Liver (tissue), 7 donors: ENCODE measurements at regions not wholly inside any gene's neighbourhood (a gene's known extent, or its start where the extent isn't known, plus 50 kb on each side); places are given as distances from the start of the nearest gene placed in this dataset.

ENCODE experiments used
- DNase-seq: peaks from one replicate; pipeline ENCODE4 v3.0.0-alpha.2; 2017; ENCODE audit warnings: low spot score
- H3K27ac ChIP-seq, 2 donors: one replicate each; pipeline ENCODE4 v1.7.0; 2013; ENCODE audit warnings: inconsistent platforms in 2 of 2, low read length in 2 of 2, control low read depth in 1 of 2, low read depth in 1 of 2, mild to moderate bottlenecking in 1 of 2
- H3K27me3 ChIP-seq, 4 donors: one replicate each; pipeline versions ENCODE4 v1.6.1 to v1.7.0; 2013; ENCODE audit warnings: low read length in 3 of 4, inconsistent platforms in 1 of 4, mild to moderate bottlenecking in 1 of 4, moderate library complexity in 1 of 4; ENCODE audit not compliant: control insufficient read depth in 4 of 4, insufficient read depth in 4 of 4
- H3K36me3 ChIP-seq, 4 donors: one replicate each; pipeline versions ENCODE4 v1.6.1 to v1.7.0; 2013; ENCODE audit warnings: low read length in 3 of 4, mild to moderate bottlenecking in 3 of 4, low read depth in 1 of 4, moderate library complexity in 1 of 4; ENCODE audit not compliant: control insufficient read depth in 4 of 4, insufficient read depth in 3 of 4
- H3K4me1 ChIP-seq, 4 donors: one replicate each; pipeline versions ENCODE4 v1.6.1 to v1.7.0; 2013; ENCODE audit warnings: low read length in 3 of 4, mild to moderate bottlenecking in 3 of 4, moderate library complexity in 1 of 4; ENCODE audit not compliant: control insufficient read depth in 4 of 4, insufficient read depth in 4 of 4
- H3K4me3 ChIP-seq, 3 donors: one replicate each; pipeline versions ENCODE4 v1.6.1 to v1.7.0; 2013; ENCODE audit warnings: low read length in 3 of 3, control low read depth in 1 of 3, low read depth in 1 of 3, mild to moderate bottlenecking in 1 of 3
- H3K9ac ChIP-seq, 2 donors: one replicate each; pipeline ENCODE4 v1.7.0; 2013; ENCODE audit warnings: low read length in 2 of 2, mild to moderate bottlenecking in 2 of 2, moderate library complexity in 2 of 2, control low read depth in 1 of 2, low read depth in 1 of 2
- H3K9me3 ChIP-seq, 4 donors: one replicate each; pipeline versions ENCODE4 v1.6.1 to v1.7.0; 2013; ENCODE audit warnings: low read length in 3 of 4; ENCODE audit not compliant: control insufficient read depth in 4 of 4
- EGR1 ChIP-seq, 2 donors: IDR thresholded peaks; 2 replicates each; pipeline ENCODE4 v1.6.1; 2016 to 2018; ENCODE audit warnings: antibody characterized with exemption in 2 of 2, low read depth in 2 of 2
- FOXA1 ChIP-seq: IDR thresholded peaks from 2 replicates; pipeline ENCODE4 v1.6.1; 2016; ENCODE audit warnings: antibody characterized with exemption
- FOXA2 ChIP-seq: IDR thresholded peaks from 2 replicates; pipeline ENCODE4 v1.6.1; 2016; ENCODE audit warnings: antibody characterized with exemption
- GABPA ChIP-seq, 2 donors: IDR thresholded peaks in 1 of 2; conservative IDR thresholded peaks in 1 of 2; 2 replicates each; pipeline ENCODE4 v1.6.1; 2016; ENCODE audit warnings: antibody characterized with exemption in 2 of 2, mild to moderate bottlenecking in 1 of 2, moderate library complexity in 1 of 2
- HNF4A ChIP-seq, 2 donors: conservative IDR thresholded peaks; 2 replicates each; pipeline ENCODE4 v1.6.1; 2016; ENCODE audit warnings: antibody characterized with exemption in 2 of 2, mild to moderate bottlenecking in 2 of 2
- HNF4G ChIP-seq: IDR thresholded peaks from 2 replicates; pipeline ENCODE4 v1.6.1; 2016; ENCODE audit warnings: antibody characterized with exemption
- JUND ChIP-seq, 2 donors: IDR thresholded peaks; 2 replicates each; pipeline ENCODE4 v1.6.1; 2016; ENCODE audit warnings: antibody characterized with exemption in 2 of 2
- NR2F2 ChIP-seq: IDR thresholded peaks from 2 replicates; pipeline ENCODE4 v1.6.1; 2016; ENCODE audit warnings: antibody characterized with exemption
- RXRA ChIP-seq, 2 donors: IDR thresholded peaks; 2 replicates each; pipeline ENCODE4 v1.6.1; 2017 to 2018; ENCODE audit warnings: antibody characterized with exemption in 2 of 2, mild to moderate bottlenecking in 1 of 2
- TAF1 ChIP-seq: conservative IDR thresholded peaks from 2 replicates; pipeline ENCODE4 v1.6.1; 2016; ENCODE audit warnings: antibody characterized with exemption, mild to moderate bottlenecking
- WGBS: extraction: QIAGEN DNeasy Blood & Tissue Kit; methylation state at CpG from one replicate; pipeline ENCODE4 v1.1.7; 2013; 5-methylcytosine and 5-hydroxymethylcytosine counted together
- TF ChIP-seq, protein P1 (sequence below): IDR thresholded peaks from 2 replicates; pipeline ENCODE4 v1.6.1; 2016; ENCODE audit warnings: antibody characterized with exemption
- TF ChIP-seq, protein P2 (sequence below): IDR thresholded peaks from 2 replicates; pipeline ENCODE4 v1.6.1; 2016; ENCODE audit warnings: antibody characterized with exemption
- TF ChIP-seq, protein P3 (sequence below): IDR thresholded peaks from 2 replicates; pipeline ENCODE4 v1.6.1; 2016; ENCODE audit warnings: antibody characterized with exemption, mild to moderate bottlenecking
- TF ChIP-seq, protein P4 (sequence below): IDR thresholded peaks from 2 replicates; pipeline ENCODE4 v1.6.1; 2016; ENCODE audit warnings: antibody characterized with exemption
- donor health status: healthy.
- donor health status: healthy.
- donor health status: healthy.
- donor health status: healthy.

DNA sequence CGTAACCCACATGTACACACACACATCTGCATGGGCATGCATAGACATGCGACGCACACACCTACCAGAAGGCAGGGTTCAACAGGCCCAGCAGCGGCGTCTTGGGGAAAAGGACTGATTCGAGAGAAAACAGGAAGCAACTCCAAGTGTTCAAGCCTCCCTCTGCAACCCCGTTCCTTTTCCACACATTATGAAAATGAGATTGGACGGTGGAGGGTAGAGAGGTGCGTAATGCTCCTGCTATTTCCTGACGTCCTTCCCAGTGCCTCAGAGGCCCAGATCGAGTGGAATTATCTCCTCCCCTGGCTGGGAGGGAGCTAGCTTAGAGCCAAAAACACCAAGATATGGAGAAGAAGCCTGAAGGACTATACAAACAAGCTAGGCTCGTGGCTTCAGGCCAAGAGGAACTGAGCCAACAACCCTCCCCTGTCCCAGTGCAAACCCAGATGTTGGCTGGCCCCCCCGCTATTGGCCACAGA is 289.2 kb downstream of the MN1 start:
- no peaks in the 10 kb centered on the region for H3K4me1 ChIP-seq
- TF ChIP-seq JUND (IDR thresholded peaks at IDR 0.05): peak in 1 of 2 donors; percentile 20
- TF ChIP-seq FOXA1: no peak
- H3K9me3 ChIP-seq: peaks cover 0 to 3% (median 0%) of the 10 kb centered on the region in 4 donors
- no peaks in the 10 kb centered on the region for H3K36me3 ChIP-seq
- WGBS: 51% methylated on average over 13 of the region's 13 CpGs
- H3K9ac ChIP-seq: no peak overlapping the region
- H3K4me3 ChIP-seq: no peak overlapping the region
- no peak for DNase-seq
- no peaks in the 10 kb centered on the region for H3K27me3 ChIP-seq
- H3K27ac ChIP-seq: no peak overlapping the region

DNA sequence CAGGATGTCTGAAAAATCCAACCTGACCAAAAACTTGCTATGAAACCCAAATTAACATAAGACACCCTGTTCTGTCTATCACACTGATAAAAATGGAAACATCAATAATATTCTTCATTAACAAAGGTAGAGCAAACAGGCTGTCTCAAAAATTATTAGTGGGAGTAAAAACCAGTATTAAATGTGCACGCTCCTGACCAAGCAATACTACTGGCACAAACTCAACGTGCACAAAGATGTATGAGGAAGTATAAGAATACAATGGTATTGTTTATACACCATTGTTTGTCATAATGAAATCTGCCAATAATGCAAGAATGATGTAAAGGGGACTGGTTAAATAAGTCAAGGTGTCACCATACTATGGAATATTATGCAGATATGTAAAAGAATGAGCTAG is 288.5 kb downstream of the MN1 start:
- no peak for DNase-seq
- Histone ChIP-seq H3K36me3 (no peaks in the 10 kb centered on the region), H3K27ac (no peak overlapping the region), H3K9me3 (peaks cover 0 to 3% (median 0%) of the 10 kb centered on the region in 4 donors), H3K4me3 (no peak overlapping the region), H3K27me3 (no peaks in the 10 kb centered on the region), H3K4me1 (no peaks in the 10 kb centered on the region), H3K9ac (no peak overlapping the region)
- 46% methylated on average over 2 of the region's 2 CpGs for WGBS
- no peak for TF ChIP-seq EGR1 (IDR thresholded peaks at IDR 0.05; ENCODE audit: low read depth in 2 of 2)
- TF ChIP-seq FOXA1: no peak
- no peak for TF ChIP-seq HNF4G
- TF ChIP-seq, protein P1, sequence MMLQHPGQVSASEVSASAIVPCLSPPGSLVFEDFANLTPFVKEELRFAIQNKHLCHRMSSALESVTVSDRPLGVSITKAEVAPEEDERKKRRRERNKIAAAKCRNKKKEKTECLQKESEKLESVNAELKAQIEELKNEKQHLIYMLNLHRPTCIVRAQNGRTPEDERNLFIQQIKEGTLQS: no peak
- TF ChIP-seq, protein P2, sequence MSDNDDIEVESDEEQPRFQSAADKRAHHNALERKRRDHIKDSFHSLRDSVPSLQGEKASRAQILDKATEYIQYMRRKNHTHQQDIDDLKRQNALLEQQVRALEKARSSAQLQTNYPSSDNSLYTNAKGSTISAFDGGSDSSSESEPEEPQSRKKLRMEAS: no peak
- TF ChIP-seq JUND (IDR thresholded peaks at IDR 0.05): no peak
- no peak for TF ChIP-seq NR2F2

DNA sequence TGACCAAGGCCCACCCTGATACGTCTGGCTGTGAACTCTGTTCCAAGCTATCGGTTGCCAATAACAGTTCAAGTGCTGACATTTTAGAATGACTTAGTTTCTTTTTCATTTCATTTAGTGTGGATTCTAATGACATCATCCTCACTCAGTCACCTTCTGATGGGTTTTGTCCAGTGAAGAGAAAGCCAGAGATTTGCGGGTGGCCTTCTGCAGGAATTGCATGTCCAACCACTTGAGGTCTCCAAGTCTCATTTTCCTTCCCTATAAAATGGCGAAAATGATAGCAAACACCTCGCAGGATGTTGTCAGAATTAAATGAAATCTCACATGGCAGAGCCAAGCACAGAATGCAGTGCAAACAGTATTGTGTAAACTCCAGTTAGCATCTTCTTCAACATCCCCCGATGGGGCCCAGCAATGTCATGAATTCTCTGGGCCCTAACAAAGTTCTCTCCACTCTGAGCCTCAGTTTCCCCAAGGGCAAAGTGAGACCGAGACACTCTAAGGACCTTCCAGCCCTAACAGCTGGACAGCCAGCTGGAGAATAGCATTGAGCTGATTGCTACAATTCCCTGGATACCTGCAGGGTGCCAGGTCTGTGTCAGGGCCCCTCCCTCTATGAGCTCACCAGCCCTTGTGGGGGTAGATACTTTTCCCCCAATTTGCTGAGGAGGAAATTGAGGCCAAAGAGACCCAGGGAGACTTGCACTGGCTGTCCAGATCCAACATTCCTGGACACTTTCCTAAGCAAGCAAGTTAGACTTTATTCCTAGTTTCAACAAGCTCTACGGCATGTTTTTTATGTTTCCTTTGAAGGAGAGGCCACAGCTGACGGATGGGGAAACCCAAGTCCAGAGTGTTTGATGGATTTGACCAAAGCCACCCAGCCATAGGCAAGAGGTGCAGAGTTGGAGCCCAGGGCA is 286.7 kb downstream of the MN1 start:
- H3K27me3 ChIP-seq: no peaks in the 10 kb centered on the region
- H3K4me1 ChIP-seq: no peaks in the 10 kb centered on the region
- no peak overlapping the region for H3K27ac ChIP-seq
- TF ChIP-seq TAF1 (no peak), HNF4A (conservative IDR thresholded peaks at IDR 0.05) (no peak), GABPA (IDR thresholded peaks at IDR 0.05 in 1 of 2, conservative IDR thresholded peaks at IDR 0.05 in 1 of 2) (no peak), RXRA (IDR thresholded peaks at IDR 0.05) (no peak), FOXA2 (no peak), FOXA1 (no peak), EGR1 (IDR thresholded peaks at IDR 0.05; ENCODE audit: low read depth in 2 of 2) (no peak)
- TF ChIP-seq, protein P3, sequence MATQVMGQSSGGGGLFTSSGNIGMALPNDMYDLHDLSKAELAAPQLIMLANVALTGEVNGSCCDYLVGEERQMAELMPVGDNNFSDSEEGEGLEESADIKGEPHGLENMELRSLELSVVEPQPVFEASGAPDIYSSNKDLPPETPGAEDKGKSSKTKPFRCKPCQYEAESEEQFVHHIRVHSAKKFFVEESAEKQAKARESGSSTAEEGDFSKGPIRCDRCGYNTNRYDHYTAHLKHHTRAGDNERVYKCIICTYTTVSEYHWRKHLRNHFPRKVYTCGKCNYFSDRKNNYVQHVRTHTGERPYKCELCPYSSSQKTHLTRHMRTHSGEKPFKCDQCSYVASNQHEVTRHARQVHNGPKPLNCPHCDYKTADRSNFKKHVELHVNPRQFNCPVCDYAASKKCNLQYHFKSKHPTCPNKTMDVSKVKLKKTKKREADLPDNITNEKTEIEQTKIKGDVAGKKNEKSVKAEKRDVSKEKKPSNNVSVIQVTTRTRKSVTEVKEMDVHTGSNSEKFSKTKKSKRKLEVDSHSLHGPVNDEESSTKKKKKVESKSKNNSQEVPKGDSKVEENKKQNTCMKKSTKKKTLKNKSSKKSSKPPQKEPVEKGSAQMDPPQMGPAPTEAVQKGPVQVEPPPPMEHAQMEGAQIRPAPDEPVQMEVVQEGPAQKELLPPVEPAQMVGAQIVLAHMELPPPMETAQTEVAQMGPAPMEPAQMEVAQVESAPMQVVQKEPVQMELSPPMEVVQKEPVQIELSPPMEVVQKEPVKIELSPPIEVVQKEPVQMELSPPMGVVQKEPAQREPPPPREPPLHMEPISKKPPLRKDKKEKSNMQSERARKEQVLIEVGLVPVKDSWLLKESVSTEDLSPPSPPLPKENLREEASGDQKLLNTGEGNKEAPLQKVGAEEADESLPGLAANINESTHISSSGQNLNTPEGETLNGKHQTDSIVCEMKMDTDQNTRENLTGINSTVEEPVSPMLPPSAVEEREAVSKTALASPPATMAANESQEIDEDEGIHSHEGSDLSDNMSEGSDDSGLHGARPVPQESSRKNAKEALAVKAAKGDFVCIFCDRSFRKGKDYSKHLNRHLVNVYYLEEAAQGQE: no peak
- TF ChIP-seq, protein P4, sequence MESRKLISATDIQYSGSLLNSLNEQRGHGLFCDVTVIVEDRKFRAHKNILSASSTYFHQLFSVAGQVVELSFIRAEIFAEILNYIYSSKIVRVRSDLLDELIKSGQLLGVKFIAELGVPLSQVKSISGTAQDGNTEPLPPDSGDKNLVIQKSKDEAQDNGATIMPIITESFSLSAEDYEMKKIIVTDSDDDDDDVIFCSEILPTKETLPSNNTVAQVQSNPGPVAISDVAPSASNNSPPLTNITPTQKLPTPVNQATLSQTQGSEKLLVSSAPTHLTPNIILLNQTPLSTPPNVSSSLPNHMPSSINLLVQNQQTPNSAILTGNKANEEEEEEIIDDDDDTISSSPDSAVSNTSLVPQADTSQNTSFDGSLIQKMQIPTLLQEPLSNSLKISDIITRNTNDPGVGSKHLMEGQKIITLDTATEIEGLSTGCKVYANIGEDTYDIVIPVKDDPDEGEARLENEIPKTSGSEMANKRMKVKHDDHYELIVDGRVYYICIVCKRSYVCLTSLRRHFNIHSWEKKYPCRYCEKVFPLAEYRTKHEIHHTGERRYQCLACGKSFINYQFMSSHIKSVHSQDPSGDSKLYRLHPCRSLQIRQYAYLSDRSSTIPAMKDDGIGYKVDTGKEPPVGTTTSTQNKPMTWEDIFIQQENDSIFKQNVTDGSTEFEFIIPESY: no peak
- no peaks in the 10 kb centered on the region for H3K36me3 ChIP-seq
- WGBS: 83% methylated on average over 9 of the region's 9 CpGs
- no peak overlapping the region for H3K9ac ChIP-seq
- no peak overlapping the region for H3K4me3 ChIP-seq
- no peaks in the 10 kb centered on the region for H3K9me3 ChIP-seq
- no peak for DNase-seq
